Umbilical cord (tissue), 1 donor: ENCODE measurements at regions not wholly inside any gene's neighbourhood (a gene's known extent, or its start where the extent isn't known, plus 50 kb on each side); places are given as distances from the start of the nearest gene placed in this dataset.
"Not testable (repeated sequence)": the region's sequence is repeated elsewhere in the genome, so short reads cannot be mapped to it uniquely, and the experiment has no call there.

Experiments used
- DNase-seq: peaks from one replicate; pipeline ENCODE4 v3.0.0-alpha.2; 2015; ENCODE audit warnings: low spot score

GRCh38 chr14:86414146-86414545 lies 884.2 kb downstream of the FLRT2 start:
- DNase-seq = no peak

GRCh38 chr14:86404989-86405649 lies 875.2 kb downstream of the FLRT2 start:
- no peak for DNase-seq

DNA sequence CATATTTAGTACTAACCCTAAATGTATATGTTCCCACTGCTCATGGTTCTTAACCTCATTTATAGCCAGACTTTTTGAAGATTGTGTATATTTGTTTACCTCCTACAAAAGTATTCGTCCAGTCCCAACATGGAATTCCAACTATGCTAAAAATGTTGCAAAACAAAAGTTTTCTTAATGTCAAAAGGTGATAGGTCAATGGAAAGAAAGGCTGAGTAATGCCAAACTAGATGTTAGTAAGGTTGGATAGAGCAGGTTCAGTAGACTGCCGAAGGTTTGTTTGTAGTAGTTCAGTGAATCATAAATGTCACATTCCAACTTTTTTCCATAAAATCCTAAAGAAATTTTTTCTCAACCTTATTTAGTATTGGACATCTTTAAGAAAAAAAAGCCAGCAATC lies 874.5 kb downstream of the FLRT2 start:
- no peak for DNase-seq

GRCh38 chr14:86402545-86402944 lies 872.6 kb downstream of the FLRT2 start:
- DNase-seq = no peak

DNA sequence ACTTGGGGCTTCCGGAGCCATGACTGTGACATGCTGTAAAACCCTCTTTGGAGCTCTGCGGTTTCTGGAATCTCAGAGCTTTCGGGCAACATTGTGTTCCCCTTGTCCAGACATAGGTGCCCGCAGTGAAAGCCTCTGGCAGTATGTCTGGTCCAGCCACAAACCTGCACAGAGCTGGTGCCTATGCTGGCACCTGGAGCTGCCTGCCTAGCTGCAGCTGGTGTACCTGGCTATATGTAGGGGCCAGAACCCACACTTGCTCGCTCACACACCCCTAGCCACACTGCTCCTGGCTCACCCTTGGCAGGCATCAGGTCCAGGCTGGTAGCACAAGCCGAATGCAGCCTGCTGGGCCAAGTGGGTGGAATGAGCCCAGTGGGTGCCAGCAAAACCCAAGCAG lies 861.1 kb downstream of the FLRT2 start:
- DNase-seq = no peak

- DNase-seq = no peak
Measured at GRCh38 chr14:86388216-86388615, 858.3 kb downstream of the FLRT2 start.

DNA sequence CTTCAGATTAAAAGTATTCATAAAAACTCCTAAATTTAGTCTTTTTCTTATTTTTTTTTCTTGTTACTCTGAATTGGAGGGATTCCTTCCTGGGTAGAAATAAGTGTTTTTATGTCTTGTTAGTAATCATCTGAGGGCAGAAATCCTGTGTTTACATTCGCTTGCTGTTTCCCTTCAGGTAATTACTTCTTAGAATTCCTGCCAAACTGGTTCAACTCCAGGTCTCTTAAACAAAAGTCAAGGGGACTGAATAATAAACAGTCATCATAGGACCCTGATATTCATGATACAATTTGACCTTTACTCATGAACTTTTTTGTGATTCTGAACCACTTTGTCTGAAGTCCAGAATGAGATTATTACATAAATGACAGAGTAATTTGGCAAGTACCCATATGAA lies 843.9 kb downstream of the FLRT2 start:
- DNase-seq = no peak

DNA sequence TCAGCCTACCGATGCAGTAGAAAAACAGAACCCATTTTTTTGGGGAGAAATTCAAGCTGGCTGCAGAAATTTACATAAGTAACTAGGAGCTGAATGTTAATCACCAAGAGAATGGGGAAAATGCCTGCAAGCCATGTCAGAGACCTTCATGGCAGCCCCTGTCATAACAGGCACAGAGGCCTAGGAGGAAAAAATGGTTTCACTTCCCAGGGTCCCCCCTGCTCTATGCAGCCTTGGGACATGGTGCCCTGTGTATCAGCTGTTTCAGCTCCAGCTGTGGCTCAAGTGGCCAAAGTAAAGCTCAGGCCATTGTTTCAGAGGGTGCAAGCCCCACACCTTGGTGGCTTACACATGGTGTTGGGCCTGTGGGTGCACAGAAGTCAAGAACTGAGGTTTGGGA lies 842.5 kb downstream of the FLRT2 start:
- DNase-seq = no peak

DNA sequence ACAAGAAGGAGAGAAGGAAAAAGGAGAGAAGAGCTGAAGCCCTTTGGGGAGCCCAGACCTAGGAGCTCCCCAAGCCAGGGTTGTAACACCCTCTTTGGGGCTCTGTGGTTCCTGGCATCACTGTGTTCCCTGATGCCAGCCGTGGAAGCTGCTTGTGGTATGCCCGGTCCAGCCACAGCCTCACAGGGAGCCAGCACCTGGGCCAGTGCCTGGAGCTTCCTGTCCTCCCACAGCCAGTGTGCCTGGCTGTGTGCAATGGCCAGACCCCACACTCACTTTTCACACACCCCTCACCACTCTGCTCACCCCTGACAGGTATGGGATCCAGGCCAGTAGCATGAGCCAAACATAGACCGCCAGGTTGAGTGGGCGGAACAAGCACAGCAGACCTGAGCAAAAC lies 834.7 kb downstream of the FLRT2 start:
- DNase-seq = no peak

DNA sequence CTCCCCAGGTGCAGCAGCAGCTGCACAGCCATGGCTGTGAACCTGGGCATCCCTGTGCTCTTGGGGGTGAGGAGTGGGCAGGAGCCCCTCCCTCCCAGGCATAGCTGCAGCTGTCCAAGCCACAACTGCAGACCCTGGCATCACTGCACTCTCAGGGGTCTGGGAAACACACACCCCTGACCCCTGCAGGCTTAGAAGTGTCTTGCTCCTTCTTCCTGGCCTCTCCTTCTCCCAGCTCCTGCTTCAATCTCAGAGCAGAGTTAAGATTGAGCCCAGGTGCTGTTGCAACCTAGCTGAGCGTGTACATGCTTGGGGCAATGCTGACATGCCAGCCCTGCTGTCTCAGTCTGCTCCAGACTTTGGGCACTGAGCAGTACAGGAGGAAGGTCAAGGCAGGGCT lies 833.6 kb downstream of the FLRT2 start:
- no peak for DNase-seq

GRCh38 chr14:86363047-86363446 lies 833.1 kb downstream of the FLRT2 start:
- DNase-seq = no peak

- DNase-seq = no peak
Measured at GRCh38 chr14:86357876-86358275, 827.9 kb downstream of the FLRT2 start.

GRCh38 chr14:86357119-86357518 lies 827.2 kb downstream of the FLRT2 start:
- DNase-seq = no peak

DNA sequence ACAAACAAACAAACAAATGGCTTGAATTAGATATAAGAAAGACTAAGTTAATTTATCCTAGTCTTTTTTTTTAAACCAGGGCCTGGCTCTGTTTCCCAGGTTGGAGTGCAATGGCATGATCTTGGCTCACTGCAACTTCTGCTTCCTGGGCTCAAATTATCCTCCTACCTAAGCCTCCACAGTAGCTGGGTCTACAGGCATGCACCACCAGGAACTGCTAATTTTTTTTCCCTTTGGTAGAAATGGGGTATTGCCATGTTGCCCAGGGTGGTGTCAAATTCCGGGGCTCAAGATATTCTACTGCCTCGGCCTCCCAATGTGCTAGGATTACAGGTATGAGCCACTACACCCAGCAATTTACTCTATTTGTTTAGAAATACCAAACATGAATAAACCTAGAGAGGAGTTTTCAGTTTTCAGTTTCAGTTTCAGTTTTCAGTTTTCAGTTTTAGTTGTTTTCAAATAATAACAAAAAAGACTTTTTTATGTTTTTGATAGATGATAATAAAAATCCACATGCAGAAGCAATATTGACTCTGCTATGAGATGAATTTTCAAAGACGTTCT lies 817.0 kb downstream of the FLRT2 start:
- no peak for DNase-seq

- no peak for DNase-seq
Measured at GRCh38 chr14:86334355-86334754, 804.4 kb downstream of the FLRT2 start.

- no peak for DNase-seq
Measured at GRCh38 chr14:86333493-86333892, 803.5 kb downstream of the FLRT2 start.

DNA sequence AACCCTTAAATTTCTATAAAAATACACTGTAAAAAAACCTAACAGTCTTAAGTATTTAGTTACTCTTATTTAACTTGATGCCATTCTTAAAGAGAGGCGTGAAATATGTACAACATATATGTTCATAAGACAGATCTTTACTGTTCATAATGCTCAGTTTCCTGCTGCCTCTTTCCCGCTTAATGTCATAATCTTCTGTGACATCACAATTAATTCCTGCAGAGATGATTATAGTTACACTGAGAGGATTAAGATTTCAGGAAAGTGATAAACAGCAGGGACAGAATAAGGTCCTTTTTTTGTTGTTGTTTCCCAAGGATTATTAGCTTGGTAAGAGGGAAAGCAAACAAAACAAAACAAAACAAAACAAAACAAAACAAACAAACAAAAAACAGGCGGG lies 801.4 kb downstream of the FLRT2 start:
- DNase-seq = no peak

GRCh38 chr14:86321151-86321550 lies 791.2 kb downstream of the FLRT2 start:
- DNase-seq = no peak

GRCh38 chr14:86312154-86312665 lies 782.3 kb downstream of the FLRT2 start:
- DNase-seq = not testable (repeated sequence)

- peak; percentile 38 for DNase-seq
Measured at GRCh38 chr14:86311151-86311550, 781.2 kb downstream of the FLRT2 start.

- DNase-seq = no peak
Measured at GRCh38 chr14:86310611-86311010, 780.7 kb downstream of the FLRT2 start.

DNA sequence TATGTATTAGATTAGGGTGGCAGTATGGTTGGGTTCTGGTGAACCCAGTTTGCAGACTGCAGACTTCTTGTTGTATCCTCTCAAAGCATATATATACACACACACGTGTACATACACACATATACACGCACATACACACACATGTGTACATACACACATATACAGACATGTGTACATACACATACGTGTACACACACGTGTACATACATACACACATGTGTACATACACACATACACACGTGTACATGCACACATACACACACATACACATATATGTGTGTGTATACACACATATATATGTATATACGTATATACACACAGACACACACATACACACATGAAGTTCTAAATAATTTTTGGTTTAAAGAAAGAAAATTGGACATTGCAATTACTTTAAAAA lies 780.2 kb downstream of the FLRT2 start:
- DNase-seq = no peak

DNA sequence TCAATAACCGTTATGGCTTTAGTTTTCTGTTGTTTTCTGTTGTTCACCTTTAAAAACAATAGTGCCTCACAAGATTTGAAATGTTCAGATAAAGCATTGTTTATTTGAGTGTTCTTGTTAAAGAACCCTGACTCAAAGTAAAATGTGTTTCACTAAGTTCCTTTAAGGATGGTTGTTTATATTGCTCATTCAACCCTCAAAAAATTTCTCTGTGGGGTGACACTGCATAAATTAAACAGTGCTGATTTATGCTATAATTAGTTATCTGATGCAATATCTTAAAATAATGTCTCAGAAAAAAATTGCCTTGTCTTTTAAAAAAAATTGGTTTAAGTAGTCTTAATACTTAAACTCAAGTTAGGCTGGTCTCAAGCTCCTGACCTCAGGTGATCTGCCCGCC lies 775.1 kb downstream of the FLRT2 start:
- no peak for DNase-seq

DNA sequence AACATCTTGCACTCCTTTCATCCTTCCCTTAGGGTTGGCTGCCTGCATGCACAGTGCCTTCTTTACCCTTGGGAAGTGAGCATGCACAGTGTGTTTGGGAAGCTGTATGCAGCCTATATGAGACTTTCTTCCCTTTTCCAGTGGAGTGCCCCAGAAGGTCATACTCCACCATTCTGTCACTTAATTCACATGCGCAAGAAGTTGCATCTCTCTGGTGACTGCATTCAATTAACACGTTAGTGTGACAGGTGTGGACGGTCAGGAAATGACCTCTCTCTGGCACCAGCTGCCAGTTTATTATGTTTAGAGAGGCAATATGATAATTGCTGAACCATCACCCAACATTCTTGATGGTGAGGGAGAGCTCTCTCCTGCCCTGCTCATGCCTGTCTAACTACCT lies 770.0 kb downstream of the FLRT2 start:
- peak; percentile 6 for DNase-seq
